H1 (cell line): ENCODE measurements at regions not wholly inside any gene's neighbourhood (a gene's known extent, or its start where the extent isn't known, plus 50 kb on each side); places are given as distances from the start of the nearest gene placed in this dataset.

ENCODE experiments used
- CTCF ChIA-PET: fragments of 300-600 bp; sonication (Branson Sonifier 250); formaldehyde crosslinking; loops from one replicate; lab custom pipeline; 2021; ENCODE audit not compliant: partially characterized antibody; lab: Charles Lee
- POLR2A ChIA-PET: fragments of 300-600 bp; sonication (Branson Sonifier 250); formaldehyde crosslinking; loops from one replicate; lab custom pipeline; 2021; ENCODE audit warnings: inconsistent platforms; ENCODE audit not compliant: partially characterized antibody; lab: Charles Lee
- DNase-seq, 2 experiments: peaks; one replicate each; pipeline versions ENCODE4 v3.0.0 to v3.0.0-alpha.2; 2010 to 2022; ENCODE audit warnings: low spot score in 2 of 2, low read depth in 1 of 2, mixed read lengths in 1 of 2
- FAIRE-seq: peaks from 2 replicates; lab custom pipeline; 2011; peaks lifted over from hg19 to GRCh38; lab: Jason Lieb, UNC
- H2AFZ ChIP-seq: 2 replicates; pipeline ENCODE4 v1.8.1; 2012; ENCODE audit warnings: low read length, inconsistent platforms
- H2AK5ac ChIP-seq: 2 replicates; pipeline ENCODE4 v1.6.1; 2013; ENCODE audit warnings: low read depth, low read length
- H2BK120ac ChIP-seq: replicated peaks from 2 replicates; pipeline ENCODE3; 2013; ENCODE audit warnings: low read depth, low read length, inconsistent platforms
- H2BK12ac ChIP-seq: 2 replicates; pipeline ENCODE4 v1.6.1; 2013; ENCODE audit warnings: low read depth, low read length
- H2BK15ac ChIP-seq: 2 replicates; pipeline ENCODE4 v1.6.1; 2013; ENCODE audit warnings: low read length
- H2BK20ac ChIP-seq: 2 replicates; pipeline ENCODE4 v1.6.1; 2013; ENCODE audit warnings: low read length
- H2BK5ac ChIP-seq: 2 replicates; pipeline ENCODE4 v1.6.1; 2013; ENCODE audit warnings: low read depth, low read length
- H3K14ac ChIP-seq: 2 replicates; pipeline ENCODE4 v1.6.1; 2013; ENCODE audit warnings: inconsistent platforms; ENCODE audit not compliant: insufficient read length
- H3K18ac ChIP-seq: 2 replicates; pipeline ENCODE4 v1.6.1; 2013; ENCODE audit warnings: low read length; ENCODE audit errors: extremely low read depth
- H3K23ac ChIP-seq: 2 replicates; pipeline ENCODE4 v1.6.1; 2013; ENCODE audit warnings: inconsistent platforms; ENCODE audit not compliant: insufficient read length
- H3K23me2 ChIP-seq: 2 replicates; pipeline ENCODE4 v1.6.1; 2013; ENCODE audit warnings: low read depth, low read length
- H3K27ac ChIP-seq: 2 replicates; pipeline ENCODE4 v1.6.1; 2011; ENCODE audit warnings: low read depth, low read length, inconsistent platforms
- H3K27me3 ChIP-seq, 4 experiments: replicated peaks in 1 of 4; 1 replicate in 1 of 4; 2 replicates in 3 of 4; pipeline versions ENCODE4 v1.6.1 to v1.8.1; 2011 to 2013; ENCODE audit warnings: low read length in 3 of 4, mild to moderate bottlenecking in 3 of 4, inconsistent platforms in 2 of 4, mixed read lengths in 2 of 4, moderate library complexity in 1 of 4; ENCODE audit not compliant: control insufficient read depth in 3 of 4, insufficient read depth in 3 of 4; ENCODE audit errors: extremely low read depth in 1 of 4
- H3K36me3 ChIP-seq, 4 experiments: 2 replicates each; pipeline versions ENCODE4 v1.6.1 to v1.8.1; 2011 to 2013; ENCODE audit warnings: mild to moderate bottlenecking in 4 of 4, low read length in 3 of 4, moderate library complexity in 2 of 4, control low read depth in 1 of 4, inconsistent platforms in 1 of 4; ENCODE audit not compliant: insufficient read depth in 4 of 4, control insufficient read depth in 2 of 4
- H3K4ac ChIP-seq: replicated peaks from 2 replicates; pipeline ENCODE3; 2013; ENCODE audit warnings: low read length, low read depth, mixed read lengths, inconsistent platforms; ENCODE audit not compliant: insufficient read length
- H3K4me1 ChIP-seq, 4 experiments: replicated peaks in 1 of 4; 1 replicate in 1 of 4; 2 replicates in 3 of 4; pipeline versions ENCODE4 v1.6.1 to v1.8.1; 2011 to 2013; ENCODE audit warnings: low read length in 3 of 4, inconsistent platforms in 2 of 4, mixed read lengths in 1 of 4; ENCODE audit not compliant: insufficient read depth in 4 of 4, control insufficient read depth in 3 of 4
- H3K4me2 ChIP-seq, 2 experiments: 2 replicates each; pipeline versions ENCODE4 v1.6.1 to v1.8.1; 2011 to 2013; ENCODE audit warnings: low read depth in 2 of 2, low read length in 2 of 2, control low read depth in 1 of 2, inconsistent platforms in 1 of 2, mild to moderate bottlenecking in 1 of 2; ENCODE audit not compliant: insufficient read depth in 1 of 2
- H3K4me3 ChIP-seq, 4 experiments: fragments of 200-600, 300-600 bp in 1 of 4; sonication (generic), shearing (Covaris generic), sonication (Bioruptor Twin) in 1 of 4; 2 replicates each; pipeline versions ENCODE4 v1.5.1 to v1.8.1; 2011 to 2016; ENCODE audit warnings: low read length in 4 of 4, low read depth in 3 of 4, control low read depth in 2 of 4, inconsistent platforms in 2 of 4, mild to moderate bottlenecking in 2 of 4, mixed read lengths in 1 of 4, moderate library complexity in 1 of 4; ENCODE audit not compliant: insufficient read depth in 2 of 4; ENCODE audit errors: extremely low read depth in 1 of 4
- H3K56ac ChIP-seq: replicated peaks from 2 replicates; pipeline ENCODE3; 2013; ENCODE audit warnings: low read depth, mild to moderate bottlenecking, mixed read lengths, low read length, inconsistent platforms; ENCODE audit not compliant: insufficient read length
- H3K79me1 ChIP-seq: 2 replicates; pipeline ENCODE4 v1.6.1; 2013; ENCODE audit warnings: low read depth, low read length, control low read depth
- H3K79me2 ChIP-seq, 2 experiments: 2 replicates each; pipeline versions ENCODE4 v1.6.1 to v1.8.1; 2012 to 2013; ENCODE audit warnings: low read length in 2 of 2, mild to moderate bottlenecking in 2 of 2, inconsistent platforms in 1 of 2; ENCODE audit not compliant: insufficient read depth in 2 of 2, control insufficient read depth in 1 of 2
- H3K9ac ChIP-seq, 4 experiments: replicated peaks in 1 of 4; 1 replicate in 1 of 4; 2 replicates in 3 of 4; pipeline versions ENCODE4 v1.6.1 to v1.8.1; 2011 to 2013; ENCODE audit warnings: low read depth in 3 of 4, low read length in 3 of 4, control low read depth in 2 of 4, mild to moderate bottlenecking in 2 of 4, moderate library complexity in 2 of 4, inconsistent platforms in 1 of 4; ENCODE audit errors: extremely low read depth in 1 of 4
- H3K9me3 ChIP-seq, 2 experiments: 2 replicates each; pipeline versions ENCODE4 v1.6.1 to v1.8.1; 2012 to 2013; ENCODE audit warnings: mild to moderate bottlenecking in 2 of 2, moderate library complexity in 2 of 2, control low read depth in 1 of 2, inconsistent platforms in 1 of 2, low read depth in 1 of 2, low read length in 1 of 2, mixed read lengths in 1 of 2; ENCODE audit not compliant: insufficient read depth in 2 of 2
- H4K20me1 ChIP-seq, 2 experiments: replicated peaks in 1 of 2; 2 replicates each; pipeline versions ENCODE3 to v1.8.1; 2011 to 2013; ENCODE audit warnings: inconsistent platforms in 2 of 2, low read length in 2 of 2, mild to moderate bottlenecking in 1 of 2; ENCODE audit not compliant: insufficient read depth in 2 of 2, control insufficient read depth in 1 of 2
- H4K5ac ChIP-seq: 2 replicates; pipeline ENCODE4 v1.6.1; 2013; ENCODE audit warnings: low read length, low read depth, mixed read lengths, inconsistent platforms; ENCODE audit not compliant: insufficient read length
- H4K8ac ChIP-seq: 2 replicates; pipeline ENCODE4 v1.8.0; 2013; ENCODE audit warnings: mild to moderate bottlenecking, moderate library complexity, low read length, inconsistent platforms; ENCODE audit not compliant: insufficient read depth; ENCODE audit errors: extremely low read depth
- H4K91ac ChIP-seq: replicated peaks from 2 replicates; pipeline ENCODE3; 2013; ENCODE audit warnings: low read length, mixed read lengths, inconsistent platforms; ENCODE audit not compliant: insufficient read length
- ATF2 ChIP-seq: IDR thresholded peaks from 2 replicates; pipeline ENCODE4 v1.6.1; 2012; ENCODE audit warnings: low read length, inconsistent platforms
- BACH1 ChIP-seq: IDR thresholded peaks from 2 replicates; pipeline ENCODE4 v1.6.1; 2012; ENCODE audit warnings: low read length, improper control_type of control experiment
- CEBPB ChIP-seq: IDR thresholded peaks from 2 replicates; pipeline ENCODE4 v1.6.1; 2012; ENCODE audit warnings: low read depth, low read length
- HDAC6 ChIP-seq: IDR thresholded peaks from one replicate; pipeline ENCODE4 v1.7.1; 2012; ENCODE audit warnings: low read depth, mild to moderate bottlenecking, inconsistent platforms, low read length, moderate library complexity
- KDM1A ChIP-seq: fragments of 200-600, 300-600 bp; sonication (generic); IDR thresholded peaks from 2 replicates; pipeline ENCODE4 v1.7.1; 2016; ENCODE audit warnings: mild to moderate bottlenecking, low read length, borderline replicate concordance
- MAX ChIP-seq: IDR thresholded peaks from 2 replicates; pipeline ENCODE4 v1.6.1; 2012; ENCODE audit warnings: inconsistent platforms
- POLR2AphosphoS5 ChIP-seq: IDR thresholded peaks from 2 replicates; pipeline ENCODE4 v1.6.1; 2011; ENCODE audit warnings: low read depth, low read length
- POU5F1 ChIP-seq: IDR thresholded peaks from 2 replicates; pipeline ENCODE4 v1.6.1; 2011; ENCODE audit warnings: low read depth, mild to moderate bottlenecking, low read length, moderate library complexity
- RXRA ChIP-seq: IDR thresholded peaks from 2 replicates; pipeline ENCODE4 v1.6.1; 2011; ENCODE audit warnings: low read depth, mild to moderate bottlenecking, low read length, moderate library complexity; ENCODE audit not compliant: insufficient read depth
- SAP30 ChIP-seq: fragments of 300-600 bp; sonication (generic); IDR thresholded peaks from 2 replicates; pipeline ENCODE4 v1.7.1; 2012; ENCODE audit warnings: low read length, moderate library complexity, mild to moderate bottlenecking, inconsistent platforms; ENCODE audit not compliant: insufficient read depth, insufficient replicate concordance
- SUZ12 ChIP-seq: fragments of 200-600 bp; sonication (generic); IDR thresholded peaks from 2 replicates; pipeline ENCODE4 v1.6.1; 2012; ENCODE audit warnings: mild to moderate bottlenecking, inconsistent platforms, low read length, moderate library complexity, mixed read lengths
- USF2 ChIP-seq: IDR thresholded peaks from 2 replicates; pipeline ENCODE4 v1.6.1; 2011; ENCODE audit warnings: low read length, improper control_type of control experiment
- WGBS, 2 experiments: shearing (Covaris generic) in 1 of 2; methylation state at CpG; one replicate each; pipeline versions ENCODE4 v1.1.6 to v1.1.7; 2013 to 2015; ENCODE audit warnings: low lambda C conversion rate in 2 of 2, mixed read lengths in 2 of 2, inconsistent platforms in 1 of 2, low coverage in 1 of 2, missing lambda C conversion rate in 1 of 2; ENCODE audit not compliant: insufficient replicate concordance in 2 of 2, insufficient coverage in 1 of 2, insufficient read length in 1 of 2; ENCODE audit errors: extremely low coverage in 1 of 2, missing lambda C conversion rate in 1 of 2; 5-methylcytosine and 5-hydroxymethylcytosine counted together

GRCh38 chr14:97369901-97370300 is 572.7 kb downstream of the VRK1 start:
- H3K23ac ChIP-seq: no peak overlapping the region
- DNase-seq (no peak), FAIRE-seq (no peak)
- no peak overlapping the region for H2AK5ac ChIP-seq
- no peaks in the 10 kb centered on the region for H3K36me3 ChIP-seq
- H2BK5ac ChIP-seq: no peak overlapping the region
- H3K27ac ChIP-seq: no peak overlapping the region
- H3K27me3 ChIP-seq: peaks cover 0 to 2% (median 0%) of the 10 kb centered on the region in 4 experiments; a peak in 1 of 7 replicates
- H3K4me2 ChIP-seq: no peak overlapping the region
- H3K14ac ChIP-seq: no peak overlapping the region
- no peak overlapping the region for H4K8ac ChIP-seq
- H3K56ac ChIP-seq: no peak overlapping the region
- H4K91ac ChIP-seq: no peak overlapping the region
- CTCF ChIA-PET: interaction anchor here (1.5 kb wide), 1 partner anchor 18 kb away, joined by 5 read pairs; no protein-coding TSS in a partner anchor
- no peaks in the 10 kb centered on the region for H3K79me2 ChIP-seq
- H3K23me2 ChIP-seq: peaks cover 2% of the 10 kb centered on the region; the same call in 1 of the 2 replicates
- no peak overlapping the region for H4K5ac ChIP-seq
- no peak overlapping the region for H2AFZ ChIP-seq
- no peaks in the 10 kb centered on the region for H4K20me1 ChIP-seq
- no peak overlapping the region for H2BK12ac ChIP-seq
- H3K9ac ChIP-seq: no peak overlapping the region
- 94% methylated on average over 2 of the region's 2 CpGs; no CpG with 5 or more reads in 1 of the 2 experiments for WGBS, 2 experiments
- no peak overlapping the region for H2BK120ac ChIP-seq
- no peaks in the 10 kb centered on the region for H3K9me3 ChIP-seq
- H3K4me3 ChIP-seq: no peak overlapping the region
- no peak overlapping the region for H3K4ac ChIP-seq
- no peak overlapping the region for H3K18ac ChIP-seq
- H2BK20ac ChIP-seq: no peak overlapping the region
- no peak overlapping the region for H2BK15ac ChIP-seq
- peaks cover 0 to 4% (median 2%) of the 10 kb centered on the region in 4 experiments; a peak in 4 of 7 replicates for H3K4me1 ChIP-seq
- H3K79me1 ChIP-seq: no peaks in the 10 kb centered on the region
- POLR2A ChIA-PET: no interaction called here
- no peak for TF ChIP-seq KDM1A
- TF ChIP-seq USF2: no peak
- no peak for TF ChIP-seq MAX
- no peak for TF ChIP-seq ATF2
- no peak for TF ChIP-seq POU5F1
- TF ChIP-seq HDAC6: no peak
- no peak for TF ChIP-seq SUZ12
- TF ChIP-seq CEBPB: no peak
- no peak for TF ChIP-seq BACH1
- TF ChIP-seq RXRA: no peak
- no peak for TF ChIP-seq POLR2AphosphoS5
- TF ChIP-seq SAP30: no peak
